Astrocyte of the cerebellum (primary cell): ENCODE measurements at regions not wholly inside any gene's neighbourhood (a gene's known extent, or its start where the extent isn't known, plus 50 kb on each side); places are given as distances from the start of the nearest gene placed in this dataset.

Experiments
- DNase-seq: peaks from one replicate; pipeline ENCODE4 v3.0.0-alpha.2; 2011; ENCODE audit warnings: low read depth
- H3K4me3 ChIP-seq: 2 replicates; pipeline ENCODE4 v1.5.1; 2011; ENCODE audit warnings: mild to moderate bottlenecking, low read depth, low read length, moderate library complexity
- in situ Hi-C: cut with HindIII; loops from 2 replicates; pipeline ENCODE4 v1.10.0; 2017; ENCODE audit warnings: low sequenced_read_pairs
- TF ChIP-seq, protein P1 (sequence below): IDR thresholded peaks from 2 replicates; pipeline ENCODE4 v1.5.1; 2012; ENCODE audit warnings: low read length, low read depth, moderate library complexity, mild to moderate bottlenecking; ENCODE audit errors: missing control alignments

GRCh38 chr6:19734061-19734460 lies 103.1 kb upstream of the ID4 start:
- TF ChIP-seq, protein P1, sequence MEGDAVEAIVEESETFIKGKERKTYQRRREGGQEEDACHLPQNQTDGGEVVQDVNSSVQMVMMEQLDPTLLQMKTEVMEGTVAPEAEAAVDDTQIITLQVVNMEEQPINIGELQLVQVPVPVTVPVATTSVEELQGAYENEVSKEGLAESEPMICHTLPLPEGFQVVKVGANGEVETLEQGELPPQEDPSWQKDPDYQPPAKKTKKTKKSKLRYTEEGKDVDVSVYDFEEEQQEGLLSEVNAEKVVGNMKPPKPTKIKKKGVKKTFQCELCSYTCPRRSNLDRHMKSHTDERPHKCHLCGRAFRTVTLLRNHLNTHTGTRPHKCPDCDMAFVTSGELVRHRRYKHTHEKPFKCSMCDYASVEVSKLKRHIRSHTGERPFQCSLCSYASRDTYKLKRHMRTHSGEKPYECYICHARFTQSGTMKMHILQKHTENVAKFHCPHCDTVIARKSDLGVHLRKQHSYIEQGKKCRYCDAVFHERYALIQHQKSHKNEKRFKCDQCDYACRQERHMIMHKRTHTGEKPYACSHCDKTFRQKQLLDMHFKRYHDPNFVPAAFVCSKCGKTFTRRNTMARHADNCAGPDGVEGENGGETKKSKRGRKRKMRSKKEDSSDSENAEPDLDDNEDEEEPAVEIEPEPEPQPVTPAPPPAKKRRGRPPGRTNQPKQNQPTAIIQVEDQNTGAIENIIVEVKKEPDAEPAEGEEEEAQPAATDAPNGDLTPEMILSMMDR: no peak
- H3K4me3 ChIP-seq: no peak overlapping the region
- no peak for DNase-seq
- in situ Hi-C loops: no loop called here

GRCh38 chr6:19734519-19734918 lies 102.7 kb upstream of the ID4 start:
- DNase-seq: no peak
- no peak overlapping the region for H3K4me3 ChIP-seq
- TF ChIP-seq, protein P1: no peak
- in situ Hi-C loops: no loop called here

DNA sequence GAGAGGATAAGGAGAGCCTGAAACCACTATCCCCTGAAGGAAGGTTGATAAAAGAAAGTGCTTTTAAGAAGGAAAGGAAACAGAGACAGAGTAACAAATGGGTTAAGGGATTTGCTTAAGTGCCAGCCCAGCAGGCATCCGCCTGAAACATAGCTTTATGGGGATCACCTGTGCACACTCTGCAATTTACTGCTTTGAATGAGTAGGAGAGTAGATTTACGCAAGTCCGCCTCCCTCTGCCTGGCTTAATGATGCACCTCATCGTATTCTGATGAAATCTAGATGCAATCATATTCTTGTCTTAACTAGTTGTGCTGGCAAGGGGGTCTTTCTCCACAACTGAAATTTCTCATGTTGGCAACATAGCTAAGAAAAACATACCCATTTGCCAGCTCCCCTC lies 101.1 kb upstream of the ID4 start:
- TF ChIP-seq, protein P1: no peak
- H3K4me3 ChIP-seq: no peak overlapping the region
- no peak for DNase-seq
- in situ Hi-C loops: no loop called here

- in situ Hi-C loops: no loop called here
- TF ChIP-seq, protein P1: no peak
Measured at GRCh38 chr6:19738010-19738409, 99.2 kb upstream of the ID4 start.

DNA sequence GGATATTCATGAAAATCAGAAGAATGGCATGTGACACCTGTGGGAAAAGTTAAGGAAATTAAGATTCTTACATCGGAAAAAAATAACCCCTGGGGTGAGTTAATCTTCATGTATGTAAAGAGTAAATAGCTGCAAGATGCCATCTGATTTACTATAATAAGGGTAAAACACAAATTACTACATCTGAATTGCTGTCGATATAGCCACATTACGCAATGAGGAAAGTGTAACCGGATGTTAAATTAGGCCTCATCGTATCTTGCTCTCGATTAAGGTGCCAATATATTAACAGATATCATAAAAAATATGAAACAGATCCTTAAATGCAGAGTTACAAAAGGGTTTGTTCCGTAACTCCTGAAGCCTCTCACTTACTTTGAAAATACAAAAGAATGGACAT lies 87.4 kb upstream of the ID4 start:
- no peak for DNase-seq
- no peak overlapping the region for H3K4me3 ChIP-seq
- in situ Hi-C loops: no loop called here
- TF ChIP-seq, protein P1: no peak

More at GRCh38 chr6:19738010-19738409, 99.2 kb upstream of the ID4 start:
- no peak for DNase-seq
- H3K4me3 ChIP-seq: no peak overlapping the region

DNA sequence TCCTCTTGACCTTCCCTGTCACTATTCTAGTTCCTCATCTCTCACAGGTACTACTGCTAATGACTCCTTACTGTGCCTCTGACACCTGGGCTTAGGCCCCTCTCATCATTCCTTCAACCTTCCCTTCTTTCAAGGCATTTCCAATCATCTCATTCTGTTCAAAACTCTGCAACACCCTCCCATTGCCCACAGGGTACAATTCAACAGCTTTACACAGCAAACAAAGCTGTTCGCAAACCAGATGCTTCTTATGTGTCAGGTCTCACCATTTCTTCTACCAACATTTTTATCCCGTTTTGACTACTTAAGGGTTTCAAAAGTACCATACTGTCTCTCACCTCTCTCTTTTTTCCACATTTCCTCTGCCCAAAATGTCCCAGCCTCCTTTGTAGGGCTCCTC lies 84.4 kb upstream of the ID4 start:
- DNase-seq: no peak
- in situ Hi-C loops: no loop called here
- TF ChIP-seq, protein P1: no peak
- no peak overlapping the region for H3K4me3 ChIP-seq

- H3K4me3 ChIP-seq: no peak overlapping the region
- TF ChIP-seq, protein P1: no peak
- no peak for DNase-seq
- in situ Hi-C loops: no loop called here
Measured at GRCh38 chr6:19753826-19754225, 83.3 kb upstream of the ID4 start.
